GM19351 (cell line): ENCODE measurements at regions not wholly inside any gene's neighbourhood (a gene's known extent, or its start where the extent isn't known, plus 50 kb on each side); places are given as distances from the start of the nearest gene placed in this dataset.
"Not testable (repeated sequence)": the region's sequence is repeated elsewhere in the genome, so short reads cannot be mapped to it uniquely, and the experiment has no call there.

Experiments
- ATAC-seq: cut with Tn5 transposase; IDR thresholded peaks from one replicate; pipeline ENCODE4 v1.9.1; 2021; ENCODE audit warnings: mild to moderate bottlenecking, moderate library complexity; ENCODE audit not compliant: unreplicated experiment

DNA sequence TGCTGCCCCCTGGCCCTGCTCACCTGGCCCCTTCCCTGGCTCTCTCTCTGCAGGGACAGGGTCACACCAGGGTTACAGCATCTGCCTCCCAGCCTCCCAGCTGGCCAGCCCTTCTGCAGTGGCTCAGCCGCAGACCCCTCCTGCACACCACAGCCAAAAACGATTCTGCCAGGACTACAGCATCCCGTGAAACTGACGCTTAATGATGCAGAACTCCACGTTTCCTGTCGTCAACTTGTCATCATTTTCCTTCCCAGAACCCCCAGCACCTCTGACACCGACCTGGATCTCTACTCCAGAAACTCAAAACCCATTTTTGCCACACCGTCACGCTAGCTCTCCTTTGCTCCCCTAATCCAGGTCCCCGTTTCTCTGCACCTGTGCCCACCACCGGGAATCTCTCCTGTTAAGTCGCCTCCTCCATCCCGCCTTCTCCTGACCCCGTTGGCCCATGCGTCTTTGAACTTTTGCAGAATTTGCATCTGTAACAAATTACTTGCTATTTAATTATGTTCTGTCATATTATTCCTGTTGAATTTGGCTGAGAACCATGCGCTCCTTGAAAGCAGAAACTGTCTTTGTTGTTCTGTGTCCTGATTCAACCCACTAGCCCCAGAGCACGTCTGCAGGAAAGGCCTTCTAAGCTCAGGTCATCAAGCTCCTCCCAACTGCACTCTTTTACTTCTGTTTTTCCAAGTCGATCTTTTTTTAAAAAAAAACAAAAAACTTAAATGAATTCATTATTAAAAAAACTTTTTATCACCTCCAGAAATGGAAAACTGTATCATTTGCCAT, 173.2 kb upstream of the COPS8 start:
- no peak for ATAC-seq

DNA sequence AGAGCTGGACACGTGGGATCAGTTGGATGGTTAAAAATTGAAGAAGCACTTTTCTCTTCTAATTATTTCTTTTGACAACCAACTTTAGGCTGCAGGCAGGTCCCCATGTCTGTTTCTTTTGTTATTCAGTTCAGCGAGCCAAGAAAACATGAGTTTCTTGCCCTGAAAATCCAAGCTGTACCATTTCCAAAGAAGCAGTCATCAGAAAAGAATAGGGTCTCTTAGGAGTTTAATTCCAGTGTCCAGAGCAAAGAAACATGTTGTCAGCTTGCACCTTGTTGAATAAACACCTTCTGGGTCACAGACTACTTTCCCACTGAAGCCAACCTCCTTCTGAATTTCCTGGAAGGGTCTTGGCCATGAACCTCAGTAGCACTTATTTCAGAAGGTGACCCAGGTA, 170.5 kb upstream of the COPS8 start:
- no peak for ATAC-seq

DNA sequence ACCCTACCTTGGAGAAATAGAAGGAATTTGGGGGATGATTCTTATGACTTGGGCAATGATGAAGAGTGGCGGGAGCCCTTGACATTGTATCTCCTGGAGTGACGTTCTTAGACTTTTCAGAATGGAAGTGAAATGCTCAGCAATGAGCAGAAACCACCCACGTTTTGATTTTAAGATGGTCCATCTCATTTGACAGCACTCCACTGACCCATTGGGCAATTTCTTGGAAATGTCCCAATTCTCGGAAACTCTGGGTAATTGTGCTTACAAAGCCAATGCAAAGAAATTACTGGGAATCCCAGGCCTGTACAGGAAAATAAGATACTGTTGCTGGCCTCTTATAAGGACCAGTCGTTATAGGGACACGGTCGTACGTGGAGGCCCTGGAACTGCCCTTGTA, 170.0 kb upstream of the COPS8 start:
- no peak for ATAC-seq

- peak; percentile 56 for ATAC-seq
Measured at GRCh38 chr2:236916181-236916580, 169.5 kb upstream of the COPS8 start.

DNA sequence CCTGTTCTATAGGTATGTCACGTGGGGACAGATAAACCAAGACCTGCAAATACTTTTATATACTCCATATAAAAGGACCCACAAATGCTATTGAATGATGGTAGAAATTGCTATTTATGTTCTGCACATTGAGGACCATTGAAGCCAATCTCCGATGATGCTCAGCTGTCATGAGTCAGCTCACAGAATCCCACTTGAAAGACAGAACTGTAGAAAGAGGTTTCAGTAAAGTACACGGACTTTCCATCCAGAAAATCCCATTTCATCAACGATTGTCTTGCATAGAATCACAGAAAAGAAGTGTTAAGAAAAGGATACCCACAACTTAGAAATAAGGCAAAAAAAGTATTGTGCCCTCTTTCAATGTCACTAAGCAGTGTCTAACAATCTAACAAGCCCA, 169.0 kb upstream of the COPS8 start:
- ATAC-seq = no peak

- ATAC-seq = no peak
Measured at GRCh38 chr2:236917164-236917563, 168.5 kb upstream of the COPS8 start.

GRCh38 chr2:236918545-236918944, 167.1 kb upstream of the COPS8 start:
- ATAC-seq = no peak

- no peak for ATAC-seq
Measured at GRCh38 chr2:236919209-236919608, 166.5 kb upstream of the COPS8 start.

DNA sequence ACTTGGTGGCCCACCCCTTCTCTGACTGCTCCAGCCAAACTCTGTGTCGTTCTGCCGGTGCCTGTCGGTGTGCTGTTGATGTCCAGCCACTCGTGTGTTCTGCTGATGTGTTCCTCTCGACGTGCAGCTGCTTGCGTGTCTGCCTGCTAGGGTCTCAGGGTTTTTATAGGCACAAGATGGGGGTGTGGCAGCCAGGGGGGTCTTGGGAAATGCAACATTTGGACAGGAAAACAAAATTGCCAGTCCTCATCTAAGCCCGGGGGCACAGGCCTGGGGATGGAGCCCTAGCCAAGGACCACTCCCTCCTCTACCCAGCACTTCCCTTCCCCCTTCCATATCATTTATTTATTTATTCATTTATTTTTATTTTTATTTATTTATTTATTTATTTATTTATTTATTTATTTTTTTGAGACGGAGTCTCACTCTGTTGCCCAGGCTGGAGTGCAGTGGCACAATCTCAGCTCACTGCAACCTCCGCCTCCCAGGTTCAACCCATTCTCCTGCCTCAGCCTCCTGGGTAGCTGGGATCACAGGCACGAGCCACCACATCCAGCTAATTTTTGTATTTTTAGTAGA, 165.8 kb upstream of the COPS8 start:
- not testable (repeated sequence) for ATAC-seq

DNA sequence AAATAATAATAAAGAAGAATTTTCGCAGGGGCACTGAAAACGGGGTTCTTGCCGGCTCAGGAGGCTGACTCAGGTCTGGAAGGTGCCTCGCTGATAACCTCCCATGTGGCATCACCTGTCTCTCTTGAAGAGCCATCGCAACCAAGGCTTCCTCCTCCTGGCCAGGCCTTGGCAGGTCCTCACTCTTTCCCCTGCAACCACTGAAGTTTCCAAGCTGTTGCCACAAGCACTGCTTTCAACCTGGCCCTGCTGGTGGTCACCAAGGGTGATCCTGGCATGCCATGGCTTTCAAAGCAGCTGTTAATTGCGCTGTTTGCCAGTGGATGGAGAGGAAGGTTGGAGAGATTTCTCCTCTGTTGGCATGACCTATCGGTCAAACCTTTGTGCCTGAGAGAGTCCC, 163.6 kb upstream of the COPS8 start:
- no peak for ATAC-seq

DNA sequence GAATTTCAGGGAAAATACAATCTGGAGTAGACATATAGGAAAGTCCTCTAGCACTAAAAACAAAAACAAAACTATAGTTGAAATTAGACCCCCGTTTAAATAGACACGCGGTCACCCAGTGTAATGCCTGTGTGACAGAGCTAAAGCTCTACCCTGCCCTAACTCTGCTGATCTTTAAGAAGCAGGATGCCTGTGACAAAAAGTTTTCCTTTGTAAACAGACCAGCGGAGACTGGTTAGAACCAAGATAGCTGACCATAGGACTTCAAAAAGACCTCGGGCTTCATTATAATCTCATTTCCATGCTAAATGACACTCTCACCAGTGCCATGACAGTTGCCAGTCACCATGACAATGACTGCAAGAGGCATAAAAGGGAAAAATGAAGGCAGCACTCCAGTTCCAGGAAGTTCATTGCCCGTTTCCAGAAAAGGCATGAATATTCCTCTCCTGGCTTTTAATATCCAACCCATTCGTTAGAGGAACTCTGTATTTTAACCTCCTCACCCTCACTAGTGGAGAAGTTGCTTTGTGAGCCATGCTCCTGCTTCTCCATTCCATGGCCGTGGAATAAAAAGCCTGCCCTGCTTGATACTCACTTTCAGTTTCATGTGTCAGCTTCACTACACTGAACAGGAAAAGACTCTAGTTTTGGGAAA, 157.2 kb upstream of the COPS8 start:
- no peak for ATAC-seq

DNA sequence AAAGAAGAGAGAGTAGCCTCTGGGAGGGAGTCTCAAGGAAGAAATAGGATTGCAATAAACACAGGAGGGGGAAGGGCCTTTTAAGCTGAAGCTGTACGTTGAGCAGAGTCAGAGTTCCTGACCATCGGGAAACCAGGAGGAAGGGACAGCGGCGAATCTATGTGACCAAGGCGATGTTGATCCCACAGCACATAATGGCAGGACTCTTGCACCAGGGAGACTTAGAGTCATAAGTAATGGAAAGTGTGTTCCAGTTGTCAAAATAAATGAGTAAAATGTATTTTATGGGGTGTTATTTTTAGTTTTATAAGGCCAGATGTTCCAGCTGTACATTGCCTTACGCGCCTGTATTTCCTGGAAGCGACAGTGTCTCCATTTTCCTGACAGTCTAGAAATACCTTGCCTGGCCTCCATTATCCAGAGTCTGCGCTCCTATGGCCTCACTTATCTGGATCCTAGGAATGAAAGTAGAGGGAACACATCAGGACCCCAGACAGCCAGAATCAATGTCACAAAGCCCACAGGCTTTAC, 152.8 kb upstream of the COPS8 start:
- no peak for ATAC-seq

GRCh38 chr2:236934166-236934565, 151.5 kb upstream of the COPS8 start:
- no peak for ATAC-seq

DNA sequence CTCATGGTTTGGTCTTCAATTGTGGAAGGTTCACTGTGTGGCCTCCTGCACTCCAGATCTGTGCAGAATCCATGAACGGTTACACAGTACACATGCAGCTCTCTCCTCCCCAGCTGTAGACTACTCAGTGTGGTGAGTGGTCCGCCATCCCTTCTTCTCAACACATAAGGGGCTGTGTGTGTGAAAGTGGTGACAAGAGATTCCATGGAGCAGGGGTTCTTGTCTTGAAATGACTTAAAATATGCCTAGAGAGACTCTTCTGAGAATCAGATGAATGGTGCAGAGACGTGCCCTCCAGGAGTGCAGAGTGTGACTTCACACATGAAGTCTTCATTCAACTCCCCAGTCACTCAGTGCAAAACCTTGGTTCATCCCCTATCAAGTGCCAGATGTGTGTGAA, 151.0 kb upstream of the COPS8 start:
- ATAC-seq = no peak

- ATAC-seq = no peak
Measured at GRCh38 chr2:236935083-236935482, 150.6 kb upstream of the COPS8 start.

DNA sequence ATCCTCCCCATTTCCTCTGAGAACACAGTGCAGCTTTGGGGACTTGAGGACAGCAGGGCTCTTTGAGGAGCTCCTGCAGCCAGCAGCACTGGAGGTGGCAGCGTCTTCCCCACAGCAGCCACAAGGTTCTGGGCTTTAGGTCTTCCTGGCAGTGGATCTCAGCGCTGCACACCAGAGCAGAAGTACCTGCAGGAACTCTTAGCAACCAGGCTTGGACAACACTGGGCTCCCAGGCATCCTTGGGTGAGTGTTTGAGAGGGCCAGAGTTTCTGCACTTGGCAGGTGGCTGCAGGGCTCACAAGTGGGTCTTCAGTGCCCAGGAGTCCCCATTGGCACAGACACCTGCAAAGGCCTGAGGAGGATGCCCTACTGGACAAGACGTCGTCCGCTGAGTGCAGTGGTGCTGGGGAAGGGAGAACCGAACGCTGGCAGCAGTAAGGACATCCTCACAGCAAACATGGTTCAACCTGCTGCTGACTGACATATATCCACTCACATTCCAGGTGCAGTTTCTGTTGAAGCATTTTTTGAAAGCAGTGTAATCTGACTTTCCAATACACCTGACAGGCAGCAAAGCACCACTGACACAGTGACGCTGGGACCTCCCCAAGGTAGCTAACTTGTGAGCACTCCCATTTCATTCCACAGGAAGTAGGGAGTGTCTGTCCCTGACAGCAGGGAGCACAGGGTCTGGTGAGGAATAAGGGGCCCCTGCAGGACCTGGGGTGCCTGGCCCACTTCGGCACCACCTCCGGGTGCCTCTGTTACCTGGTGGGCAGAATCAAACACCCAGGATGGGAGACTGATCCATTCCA, 149.9 kb upstream of the COPS8 start:
- ATAC-seq = no peak

DNA sequence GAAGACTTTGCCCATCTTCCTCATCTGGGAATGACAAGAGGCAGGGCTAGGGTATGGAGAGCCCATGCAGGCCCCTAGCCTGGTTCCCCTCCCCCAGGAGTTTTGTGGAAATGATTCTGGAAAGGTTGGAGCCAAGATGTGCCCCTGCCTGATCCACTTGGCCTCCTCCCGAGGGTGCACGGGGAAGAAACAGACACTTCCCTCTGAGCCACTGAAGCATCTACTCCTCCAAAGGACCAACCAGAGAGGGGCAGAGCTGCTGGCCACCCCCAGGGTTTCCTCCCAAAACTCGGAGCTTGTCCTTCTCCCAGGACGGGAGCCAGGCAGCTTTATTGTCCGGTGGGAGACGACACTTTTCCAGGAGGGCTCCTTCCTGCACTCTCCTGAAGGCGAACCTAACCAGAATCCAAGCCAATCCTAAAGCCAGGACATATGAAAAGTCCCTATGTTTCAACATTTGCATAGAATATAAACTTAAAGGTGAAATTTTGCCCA, 149.2 kb upstream of the COPS8 start:
- ATAC-seq = no peak

DNA sequence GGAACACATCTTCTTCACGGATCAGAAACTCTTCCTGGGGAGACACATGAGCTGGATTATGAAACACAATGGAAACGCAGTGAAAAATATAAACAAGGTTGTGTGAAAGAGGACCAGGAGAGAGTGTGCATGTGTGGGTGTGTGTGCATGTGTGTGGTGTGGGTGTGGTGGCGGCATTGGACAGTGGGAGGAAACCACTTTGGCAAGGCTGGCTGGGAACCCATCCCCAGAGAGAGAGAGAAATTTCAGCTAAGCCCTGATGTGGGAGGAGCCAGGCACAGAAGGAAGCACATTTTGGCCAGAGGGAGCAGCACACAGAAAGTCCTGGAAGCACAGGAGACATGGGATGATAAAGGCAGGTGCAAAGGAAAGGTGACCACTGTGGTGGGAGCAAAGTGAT, 147.6 kb upstream of the COPS8 start:
- no peak for ATAC-seq

- no peak for ATAC-seq
Measured at GRCh38 chr2:236939271-236939670, 146.4 kb upstream of the COPS8 start.

DNA sequence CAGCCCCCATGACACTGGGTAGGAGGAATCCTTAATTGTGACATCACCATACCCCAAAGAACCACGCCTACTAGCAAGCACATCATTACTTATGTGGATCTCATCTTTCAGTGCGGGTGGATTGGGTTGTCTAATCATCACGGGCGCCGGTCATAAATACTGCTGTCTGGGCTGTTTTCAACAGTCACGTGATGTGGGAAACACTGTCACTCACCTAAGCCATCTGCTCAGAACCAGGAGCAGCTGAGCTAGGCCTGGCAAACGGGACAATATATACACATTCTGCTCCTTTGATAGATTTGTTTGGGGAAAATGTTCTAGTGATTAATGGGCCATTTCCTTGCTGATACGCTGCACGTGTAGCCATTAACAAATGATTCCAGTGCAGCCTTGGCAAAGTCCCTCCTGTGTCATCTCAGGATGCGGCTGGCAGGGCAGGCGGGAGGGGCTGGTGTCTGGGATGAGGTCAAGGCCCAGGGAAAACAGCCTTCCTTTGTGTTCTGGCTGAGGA, 145.9 kb upstream of the COPS8 start:
- ATAC-seq = no peak

DNA sequence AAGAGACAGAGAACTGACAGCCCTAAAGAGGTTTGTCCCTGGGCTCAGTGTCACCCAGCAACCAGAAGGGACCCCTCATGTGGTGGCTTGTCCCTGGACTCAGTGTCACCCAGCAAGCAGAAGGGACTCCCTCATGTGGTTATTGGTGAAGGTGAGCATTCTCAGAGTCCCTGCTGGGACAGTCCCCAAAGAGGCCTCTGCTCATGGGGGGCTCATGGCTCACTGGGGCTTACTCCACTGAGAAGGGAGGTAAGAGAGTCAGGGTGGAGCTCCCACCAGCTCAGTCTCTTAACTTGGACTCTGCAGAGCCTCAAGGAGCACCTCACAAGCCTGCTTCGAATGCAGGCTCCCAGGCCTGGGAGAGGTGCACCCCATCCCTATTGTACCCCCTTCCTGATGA, 145.2 kb upstream of the COPS8 start:
- no peak for ATAC-seq
